Fibroblast of pulmonary artery (primary cell): ENCODE measurements at regions not wholly inside any gene's neighbourhood (a gene's known extent, or its start where the extent isn't known, plus 50 kb on each side); places are given as distances from the start of the nearest gene placed in this dataset.

ENCODE experiments used
- DNase-seq: peaks from one replicate; pipeline ENCODE4 v3.0.0-alpha.2; 2010; ENCODE audit warnings: low read depth
- H3K4me3 ChIP-seq: replicated peaks from 2 replicates; pipeline ENCODE4 v1.5.1; 2011; ENCODE audit warnings: low read depth, mild to moderate bottlenecking, control low read depth, low read length, moderate library complexity
- TF ChIP-seq, protein P1 (sequence below): IDR thresholded peaks from 2 replicates; pipeline ENCODE4 v1.5.1; 2011; ENCODE audit warnings: mild to moderate bottlenecking, control low read depth, low read length, inconsistent platforms; ENCODE audit errors: missing control alignments

DNA sequence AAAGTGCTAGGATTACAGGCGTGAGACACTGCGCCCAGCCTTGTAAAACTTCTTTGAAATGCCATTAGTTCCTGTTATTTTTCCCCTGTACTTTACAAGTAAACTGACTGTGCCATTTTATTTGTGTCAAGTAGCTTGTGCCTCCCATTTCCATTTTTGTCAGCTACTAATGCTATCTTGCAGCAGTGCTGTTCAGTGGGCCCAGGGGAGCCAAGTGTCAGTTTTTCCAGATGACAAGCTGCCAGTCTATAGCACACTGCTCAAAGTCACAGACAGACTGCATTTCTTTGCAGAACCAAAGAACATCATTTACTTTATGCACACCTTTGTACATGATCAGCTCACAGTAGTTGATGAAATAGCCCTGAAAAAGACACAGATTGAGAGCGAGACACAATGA is 901.3 kb upstream of the CDH2 start:
- TF ChIP-seq, protein P1, sequence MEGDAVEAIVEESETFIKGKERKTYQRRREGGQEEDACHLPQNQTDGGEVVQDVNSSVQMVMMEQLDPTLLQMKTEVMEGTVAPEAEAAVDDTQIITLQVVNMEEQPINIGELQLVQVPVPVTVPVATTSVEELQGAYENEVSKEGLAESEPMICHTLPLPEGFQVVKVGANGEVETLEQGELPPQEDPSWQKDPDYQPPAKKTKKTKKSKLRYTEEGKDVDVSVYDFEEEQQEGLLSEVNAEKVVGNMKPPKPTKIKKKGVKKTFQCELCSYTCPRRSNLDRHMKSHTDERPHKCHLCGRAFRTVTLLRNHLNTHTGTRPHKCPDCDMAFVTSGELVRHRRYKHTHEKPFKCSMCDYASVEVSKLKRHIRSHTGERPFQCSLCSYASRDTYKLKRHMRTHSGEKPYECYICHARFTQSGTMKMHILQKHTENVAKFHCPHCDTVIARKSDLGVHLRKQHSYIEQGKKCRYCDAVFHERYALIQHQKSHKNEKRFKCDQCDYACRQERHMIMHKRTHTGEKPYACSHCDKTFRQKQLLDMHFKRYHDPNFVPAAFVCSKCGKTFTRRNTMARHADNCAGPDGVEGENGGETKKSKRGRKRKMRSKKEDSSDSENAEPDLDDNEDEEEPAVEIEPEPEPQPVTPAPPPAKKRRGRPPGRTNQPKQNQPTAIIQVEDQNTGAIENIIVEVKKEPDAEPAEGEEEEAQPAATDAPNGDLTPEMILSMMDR: no peak
- no peak overlapping the region for H3K4me3 ChIP-seq
- no peak for DNase-seq

DNA sequence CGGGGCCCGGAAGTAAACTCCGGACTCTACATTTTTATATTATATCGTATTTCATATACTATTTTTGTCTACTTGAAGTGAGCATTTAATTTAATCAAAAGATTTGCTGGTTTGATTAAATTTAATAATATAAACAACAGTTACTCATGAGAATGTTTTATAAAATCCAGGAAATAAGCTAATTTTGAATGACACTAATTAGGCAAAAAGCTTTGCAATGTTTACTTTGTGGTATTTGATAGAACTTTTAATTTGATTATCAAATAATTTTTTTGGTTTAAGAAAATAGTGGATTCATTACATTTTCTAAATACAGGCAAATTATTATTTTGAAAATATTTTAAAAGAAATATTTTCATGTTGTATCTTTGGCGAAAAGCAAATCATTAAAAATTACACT is 900.4 kb upstream of the CDH2 start:
- TF ChIP-seq, protein P1: no peak
- no peak for DNase-seq
- H3K4me3 ChIP-seq: no peak overlapping the region

DNA sequence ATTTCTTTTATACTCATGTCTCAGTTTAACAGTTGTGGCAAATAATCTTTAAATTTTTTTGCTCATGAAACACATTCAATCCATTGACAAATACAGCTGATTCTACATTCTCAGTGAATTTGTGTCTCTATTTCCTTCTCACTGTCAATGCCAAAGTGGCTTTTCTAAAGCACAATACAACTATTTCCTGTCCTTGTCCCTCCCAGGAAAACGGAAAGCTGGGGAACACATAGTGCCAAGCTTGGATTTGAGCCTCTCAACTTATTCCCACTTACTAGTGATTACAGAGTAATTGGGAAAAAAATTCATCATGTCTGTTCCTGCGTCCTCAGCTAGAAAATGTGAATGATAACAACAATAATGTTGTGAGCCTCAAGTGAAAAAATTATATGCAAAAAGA is 899.7 kb upstream of the CDH2 start:
- TF ChIP-seq, protein P1: no peak
- DNase-seq: no peak
- no peak overlapping the region for H3K4me3 ChIP-seq

DNA sequence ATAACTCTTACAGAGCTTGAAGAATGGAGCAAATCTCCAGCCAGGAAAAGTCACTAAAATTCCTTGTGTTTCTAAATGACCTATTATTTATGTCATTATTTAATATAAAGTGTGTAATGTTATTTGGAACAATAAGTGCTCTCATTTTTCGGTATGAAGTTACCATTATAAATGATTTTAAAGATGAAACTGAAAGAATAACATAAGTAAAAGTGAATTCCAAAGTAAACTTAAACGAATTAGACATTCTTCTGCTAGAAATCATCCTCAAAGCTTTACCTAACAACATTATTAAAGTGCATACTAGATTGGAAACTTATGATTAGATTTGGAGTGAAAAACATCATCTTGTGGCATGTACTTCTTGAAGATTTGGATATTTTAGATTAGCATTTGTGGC is 897.2 kb upstream of the CDH2 start:
- TF ChIP-seq, protein P1: no peak
- no peak for DNase-seq
- H3K4me3 ChIP-seq: no peak overlapping the region

DNA sequence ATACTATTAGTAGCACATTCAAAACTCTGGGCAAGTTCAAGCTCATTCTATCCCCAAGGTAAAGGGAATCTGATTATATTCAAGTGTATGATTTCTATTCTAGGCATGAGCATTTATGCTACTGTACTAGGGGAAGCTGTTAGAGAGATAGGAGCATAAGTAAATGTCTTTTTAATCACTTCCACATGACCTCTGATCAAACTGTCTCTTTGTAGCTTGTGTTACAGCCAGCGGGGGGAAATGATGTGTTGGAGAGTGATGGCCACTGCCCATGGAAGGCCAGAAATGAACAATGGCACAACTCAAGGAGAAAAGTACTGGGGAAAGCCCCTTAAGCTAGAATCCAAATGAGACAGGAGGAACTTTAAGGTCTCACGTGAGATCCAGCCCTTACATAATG is 894.9 kb upstream of the CDH2 start:
- DNase-seq: no peak
- TF ChIP-seq, protein P1: no peak
- H3K4me3 ChIP-seq: no peak overlapping the region

DNA sequence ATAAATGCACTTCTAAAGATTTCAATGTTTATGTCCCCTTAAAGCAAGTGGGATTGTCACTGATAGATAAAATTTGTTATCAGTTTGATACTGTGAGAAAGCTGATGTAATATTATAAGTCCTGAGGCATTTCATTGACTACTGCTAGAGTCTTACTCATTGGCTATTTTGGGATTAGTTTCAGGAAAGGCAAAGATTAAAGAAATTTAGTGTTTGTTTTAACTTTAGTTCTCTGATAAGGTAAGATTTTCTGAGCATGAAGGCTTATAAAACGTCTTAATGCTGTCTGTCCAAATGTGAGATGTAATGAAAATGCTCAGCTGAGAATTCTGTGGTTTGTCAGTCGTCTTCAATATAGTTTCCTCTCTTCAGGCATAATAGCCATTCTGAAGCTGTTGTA is 886.4 kb upstream of the CDH2 start:
- no peak for DNase-seq
- TF ChIP-seq, protein P1: no peak
- H3K4me3 ChIP-seq: no peak overlapping the region

DNA sequence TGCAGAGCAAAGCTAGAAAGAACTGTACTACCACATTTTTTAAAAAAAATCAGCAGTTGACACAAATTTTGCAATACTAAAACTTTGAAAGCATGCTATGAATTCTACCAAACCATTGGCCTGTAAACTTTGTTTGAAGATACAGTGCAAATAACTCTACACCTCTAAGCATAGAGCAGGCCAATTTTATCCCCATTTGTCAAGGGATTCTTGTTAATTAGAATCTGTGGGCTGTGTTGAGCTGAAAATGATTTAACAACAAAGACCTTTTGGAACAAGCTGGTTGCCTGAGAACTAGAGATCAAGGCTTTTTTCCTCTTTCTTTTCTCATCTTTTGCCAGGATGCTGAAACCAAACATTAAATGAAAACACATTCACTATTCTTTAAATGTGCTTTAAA is 886.0 kb upstream of the CDH2 start:
- no peak for DNase-seq
- no peak overlapping the region for H3K4me3 ChIP-seq
- TF ChIP-seq, protein P1: no peak
